ENCODE measurements at regions not wholly inside any gene's neighbourhood (a gene's known extent, or its start where the extent isn't known, plus 50 kb on each side); places are given as distances from the start of the nearest gene placed in this dataset.

DNA sequence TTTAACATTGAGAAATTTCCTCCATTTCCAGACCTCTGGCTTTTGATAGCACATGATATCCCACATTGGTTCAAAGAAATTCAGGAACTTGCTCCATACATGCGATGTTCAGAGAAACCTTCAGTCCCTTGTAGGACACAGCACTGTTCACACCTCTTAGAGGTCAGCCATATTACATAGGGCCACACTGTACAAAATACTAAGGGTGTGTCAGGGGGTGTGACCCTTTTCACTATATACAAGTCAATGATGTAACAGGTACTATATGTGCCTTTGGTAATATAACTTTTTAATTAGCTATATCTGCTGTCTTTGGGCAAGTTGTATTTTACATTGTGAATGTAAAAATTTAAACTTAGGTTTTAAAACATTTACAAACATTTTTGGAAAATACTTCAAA, 505.5 kb downstream of the ENC1 start:
- Histone ChIP-seq H3K9me2 (ENCODE audit: insufficient read depth, low read length) (no peaks in the 10 kb centered on the region), H4K20me1 (ENCODE audit: insufficient read depth) (no peaks in the 10 kb centered on the region), H3K9me3 (ENCODE audit: low read length) (no peaks in the 10 kb centered on the region), H3K27me3 (ENCODE audit: insufficient read depth, low read depth, low read length) (no peaks in the 10 kb centered on the region), H3K79me2 (replicated peaks; ENCODE audit: insufficient read depth, low read length) (no peaks in the 10 kb centered on the region), H2AFZ (ENCODE audit: low read depth, low read length) (no peak overlapping the region), H3K27ac (ENCODE audit: low read length) (no peak overlapping the region), H3K4me2 (ENCODE audit: low read length) (no peak overlapping the region), H3K36me3 (ENCODE audit: insufficient read depth, low read length) (no peaks in the 10 kb centered on the region), H3F3A (ENCODE audit: insufficient read depth, low read length, poor library complexity, severe bottlenecking) (peaks cover 2% of the 10 kb centered on the region), H3K9ac (ENCODE audit: low read length) (no peak overlapping the region), H3K4me3 (ENCODE audit: low read length) (no peak overlapping the region)
- TF ChIP-seq SMC3 (conservative IDR thresholded peaks at IDR 0.05; ENCODE audit: poor library complexity) (no peak), EZH2 (IDR thresholded peaks at IDR 0.05; ENCODE audit: borderline replicate concordance, insufficient read depth, low read length, poor library complexity, severe bottlenecking) (no peak), EP300 (conservative IDR thresholded peaks at IDR 0.05; ENCODE audit: poor library complexity, severe bottlenecking) (no peak), MXI1 (conservative IDR thresholded peaks at IDR 0.05; ENCODE audit: poor library complexity, severe bottlenecking) (no peak), TAF1 (IDR thresholded peaks at IDR 0.05; ENCODE audit: low read depth) (no peak), RAD21 (conservative IDR thresholded peaks at IDR 0.05) (no peak), POLR2AphosphoS5 (IDR thresholded peaks at IDR 0.05) (no peak)
- TF ChIP-seq, protein P1, sequence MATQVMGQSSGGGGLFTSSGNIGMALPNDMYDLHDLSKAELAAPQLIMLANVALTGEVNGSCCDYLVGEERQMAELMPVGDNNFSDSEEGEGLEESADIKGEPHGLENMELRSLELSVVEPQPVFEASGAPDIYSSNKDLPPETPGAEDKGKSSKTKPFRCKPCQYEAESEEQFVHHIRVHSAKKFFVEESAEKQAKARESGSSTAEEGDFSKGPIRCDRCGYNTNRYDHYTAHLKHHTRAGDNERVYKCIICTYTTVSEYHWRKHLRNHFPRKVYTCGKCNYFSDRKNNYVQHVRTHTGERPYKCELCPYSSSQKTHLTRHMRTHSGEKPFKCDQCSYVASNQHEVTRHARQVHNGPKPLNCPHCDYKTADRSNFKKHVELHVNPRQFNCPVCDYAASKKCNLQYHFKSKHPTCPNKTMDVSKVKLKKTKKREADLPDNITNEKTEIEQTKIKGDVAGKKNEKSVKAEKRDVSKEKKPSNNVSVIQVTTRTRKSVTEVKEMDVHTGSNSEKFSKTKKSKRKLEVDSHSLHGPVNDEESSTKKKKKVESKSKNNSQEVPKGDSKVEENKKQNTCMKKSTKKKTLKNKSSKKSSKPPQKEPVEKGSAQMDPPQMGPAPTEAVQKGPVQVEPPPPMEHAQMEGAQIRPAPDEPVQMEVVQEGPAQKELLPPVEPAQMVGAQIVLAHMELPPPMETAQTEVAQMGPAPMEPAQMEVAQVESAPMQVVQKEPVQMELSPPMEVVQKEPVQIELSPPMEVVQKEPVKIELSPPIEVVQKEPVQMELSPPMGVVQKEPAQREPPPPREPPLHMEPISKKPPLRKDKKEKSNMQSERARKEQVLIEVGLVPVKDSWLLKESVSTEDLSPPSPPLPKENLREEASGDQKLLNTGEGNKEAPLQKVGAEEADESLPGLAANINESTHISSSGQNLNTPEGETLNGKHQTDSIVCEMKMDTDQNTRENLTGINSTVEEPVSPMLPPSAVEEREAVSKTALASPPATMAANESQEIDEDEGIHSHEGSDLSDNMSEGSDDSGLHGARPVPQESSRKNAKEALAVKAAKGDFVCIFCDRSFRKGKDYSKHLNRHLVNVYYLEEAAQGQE (IDR thresholded peaks at IDR 0.05; ENCODE audit: borderline replicate concordance), result no peak
- TF ChIP-seq, protein P2, sequence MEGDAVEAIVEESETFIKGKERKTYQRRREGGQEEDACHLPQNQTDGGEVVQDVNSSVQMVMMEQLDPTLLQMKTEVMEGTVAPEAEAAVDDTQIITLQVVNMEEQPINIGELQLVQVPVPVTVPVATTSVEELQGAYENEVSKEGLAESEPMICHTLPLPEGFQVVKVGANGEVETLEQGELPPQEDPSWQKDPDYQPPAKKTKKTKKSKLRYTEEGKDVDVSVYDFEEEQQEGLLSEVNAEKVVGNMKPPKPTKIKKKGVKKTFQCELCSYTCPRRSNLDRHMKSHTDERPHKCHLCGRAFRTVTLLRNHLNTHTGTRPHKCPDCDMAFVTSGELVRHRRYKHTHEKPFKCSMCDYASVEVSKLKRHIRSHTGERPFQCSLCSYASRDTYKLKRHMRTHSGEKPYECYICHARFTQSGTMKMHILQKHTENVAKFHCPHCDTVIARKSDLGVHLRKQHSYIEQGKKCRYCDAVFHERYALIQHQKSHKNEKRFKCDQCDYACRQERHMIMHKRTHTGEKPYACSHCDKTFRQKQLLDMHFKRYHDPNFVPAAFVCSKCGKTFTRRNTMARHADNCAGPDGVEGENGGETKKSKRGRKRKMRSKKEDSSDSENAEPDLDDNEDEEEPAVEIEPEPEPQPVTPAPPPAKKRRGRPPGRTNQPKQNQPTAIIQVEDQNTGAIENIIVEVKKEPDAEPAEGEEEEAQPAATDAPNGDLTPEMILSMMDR (IDR thresholded peaks at IDR 0.05; ENCODE audit: poor library complexity, severe bottlenecking), result no peak

DNA sequence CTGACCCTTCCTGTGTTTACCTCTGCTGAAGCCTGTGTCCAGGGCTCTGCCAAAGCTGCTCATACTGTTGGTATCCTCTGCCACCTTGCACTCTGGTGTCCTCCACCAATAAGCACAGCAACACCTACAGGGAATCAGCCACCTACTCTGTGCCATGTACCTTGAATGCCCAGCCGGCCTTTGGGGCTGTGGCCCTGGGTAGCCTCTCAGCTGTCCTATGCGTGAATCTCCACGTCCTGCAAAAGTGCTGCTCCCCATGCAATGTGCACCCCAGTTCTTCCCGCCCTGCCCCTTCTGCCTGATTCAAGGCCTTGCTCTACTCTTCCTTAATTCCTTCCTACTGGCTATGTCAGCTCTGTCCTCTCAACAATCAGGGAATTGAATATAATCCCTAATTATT, 506.5 kb downstream of the ARHGEF28 start:
- H3F3A ChIP-seq (ENCODE audit: insufficient read depth, low read length, poor library complexity, severe bottlenecking), result peaks cover 4% of the 10 kb centered on the region
- H3K4me2 ChIP-seq (ENCODE audit: low read length), result no peak overlapping the region

More for the DNA sequence above, 506.5 kb downstream of the ARHGEF28 start:
- Histone ChIP-seq H3K9ac (ENCODE audit: low read length) (no peak overlapping the region), H3K27me3 (ENCODE audit: insufficient read depth, low read depth, low read length) (no peaks in the 10 kb centered on the region), H3K9me3 (ENCODE audit: low read length) (no peaks in the 10 kb centered on the region), H3K4me3 (ENCODE audit: low read length) (no peak overlapping the region), H3K27ac (ENCODE audit: low read length) (no peak overlapping the region), H3K79me2 (replicated peaks; ENCODE audit: insufficient read depth, low read length) (no peaks in the 10 kb centered on the region), H2AFZ (ENCODE audit: low read depth, low read length) (no peak overlapping the region), H3K9me2 (ENCODE audit: insufficient read depth, low read length) (no peaks in the 10 kb centered on the region), H4K20me1 (ENCODE audit: insufficient read depth) (no peaks in the 10 kb centered on the region), H3K36me3 (ENCODE audit: insufficient read depth, low read length) (no peaks in the 10 kb centered on the region)
- TF ChIP-seq SMC3 (conservative IDR thresholded peaks at IDR 0.05; ENCODE audit: poor library complexity), result no peak
- TF ChIP-seq TAF1 (IDR thresholded peaks at IDR 0.05; ENCODE audit: low read depth), result no peak
- TF ChIP-seq POLR2AphosphoS5 (IDR thresholded peaks at IDR 0.05), result no peak
- no peak for TF ChIP-seq EP300 (conservative IDR thresholded peaks at IDR 0.05; ENCODE audit: poor library complexity, severe bottlenecking)
- TF ChIP-seq EZH2 (IDR thresholded peaks at IDR 0.05; ENCODE audit: borderline replicate concordance, insufficient read depth, low read length, poor library complexity, severe bottlenecking), result no peak
- no peak for TF ChIP-seq MXI1 (conservative IDR thresholded peaks at IDR 0.05; ENCODE audit: poor library complexity, severe bottlenecking)
- no peak for TF ChIP-seq RAD21 (conservative IDR thresholded peaks at IDR 0.05)
- TF ChIP-seq, protein P1 (IDR thresholded peaks at IDR 0.05; ENCODE audit: borderline replicate concordance), result no peak
- TF ChIP-seq, protein P2 (IDR thresholded peaks at IDR 0.05; ENCODE audit: poor library complexity, severe bottlenecking), result no peak
